ENCODE measurements at regions not wholly inside any gene's neighbourhood (a gene's known extent, or its start where the extent isn't known, plus 50 kb on each side); places are given as distances from the start of the nearest gene placed in this dataset.

- TF ChIP-seq TAF1 (IDR thresholded peaks at IDR 0.05; ENCODE audit: borderline replicate concordance, low read depth, low read length): no peak
- no peak for TF ChIP-seq POLR2AphosphoS5 (IDR thresholded peaks at IDR 0.05; ENCODE audit: low read depth, low read length)
- TF ChIP-seq POLR2A (IDR thresholded peaks at IDR 0.05; ENCODE audit: low read depth, low read length): no peak
These were observed 356.0 kb downstream of the DUSP6 start for GRCh38 chr12:88996200-88996788.

Data from GM12892 (cell line).